SIG-M5 treated with dmso at 0.1 percent for 504 hours (cell line): ENCODE measurements at regions not wholly inside any gene's neighbourhood (a gene's known extent, or its start where the extent isn't known, plus 50 kb on each side); places are given as distances from the start of the nearest gene placed in this dataset.
"Not testable (repeated sequence)": the region's sequence is repeated elsewhere in the genome, so short reads cannot be mapped to it uniquely, and the experiment has no call there.

ENCODE experiments used
- DNase-seq: peaks from one replicate; lab custom pipeline; 2025; ENCODE audit not compliant: unreplicated experiment; lab: John Stamatoyannopoulos, UW

- DNase-seq: no peak
These were observed 124.2 kb downstream of the ATP6V1G3 start for GRCh38 chr1:198416296-198416695.

- no peak for DNase-seq
These were observed 129.2 kb downstream of the ATP6V1G3 start for GRCh38 chr1:198411240-198411639.

GRCh38 chr1:198408716-198409115 is 131.8 kb downstream of the ATP6V1G3 start:
- DNase-seq: no peak

- not testable (repeated sequence) for DNase-seq
These were observed 135.8 kb downstream of the ATP6V1G3 start for GRCh38 chr1:198404632-198405031.

- no peak for DNase-seq
These were observed 140.4 kb downstream of the ATP6V1G3 start for GRCh38 chr1:198400063-198400462.

GRCh38 chr1:198399452-198399851 is 141.0 kb downstream of the ATP6V1G3 start:
- no peak for DNase-seq

GRCh38 chr1:198397208-198397808 is 143.2 kb downstream of the ATP6V1G3 start:
- DNase-seq: no peak

GRCh38 chr1:198391393-198392020 is 149.0 kb downstream of the ATP6V1G3 start:
- DNase-seq: no peak

- no peak for DNase-seq
These were observed 152.9 kb downstream of the ATP6V1G3 start for GRCh38 chr1:198387587-198387986.

- no peak for DNase-seq
These were observed 160.2 kb downstream of the ATP6V1G3 start for GRCh38 chr1:198380275-198380674.

GRCh38 chr1:198377702-198378101 is 162.8 kb downstream of the ATP6V1G3 start:
- no peak for DNase-seq

- DNase-seq: no peak
These were observed 166.2 kb downstream of the ATP6V1G3 start for GRCh38 chr1:198374288-198374687.

- DNase-seq: no peak
These were observed 167.1 kb downstream of the ATP6V1G3 start for GRCh38 chr1:198373376-198373775.
